ENCODE measurements at regions not wholly inside any gene's neighbourhood (a gene's known extent, or its start where the extent isn't known, plus 50 kb on each side); places are given as distances from the start of the nearest gene placed in this dataset.
"Not testable (repeated sequence)": the region's sequence is repeated elsewhere in the genome, so short reads cannot be mapped to it uniquely, and the experiment has no call there.

GRCh38 chr12:88726806-88727720 is 146.8 kb upstream of the KITLG start:
- intact Hi-C loops (cut with micrococcal nuclease), result no loop called here
- no peaks in the 10 kb centered on the region for H3K4me1 Mint-ChIP-seq (ENCODE audit: low read depth)
- DNase-seq (ENCODE audit: low spot score), result no peak
- no peaks in the 10 kb centered on the region for H3K36me3 Mint-ChIP-seq (ENCODE audit: low read depth)
- H3K4me3 Mint-ChIP-seq, result no peak overlapping the region
- no peaks in the 10 kb centered on the region for H3K9me3 Mint-ChIP-seq
- H3K27ac Mint-ChIP-seq, result no peak overlapping the region
- H3K27me3 Mint-ChIP-seq (ENCODE audit: insufficient read depth), result no peaks in the 10 kb centered on the region

DNA sequence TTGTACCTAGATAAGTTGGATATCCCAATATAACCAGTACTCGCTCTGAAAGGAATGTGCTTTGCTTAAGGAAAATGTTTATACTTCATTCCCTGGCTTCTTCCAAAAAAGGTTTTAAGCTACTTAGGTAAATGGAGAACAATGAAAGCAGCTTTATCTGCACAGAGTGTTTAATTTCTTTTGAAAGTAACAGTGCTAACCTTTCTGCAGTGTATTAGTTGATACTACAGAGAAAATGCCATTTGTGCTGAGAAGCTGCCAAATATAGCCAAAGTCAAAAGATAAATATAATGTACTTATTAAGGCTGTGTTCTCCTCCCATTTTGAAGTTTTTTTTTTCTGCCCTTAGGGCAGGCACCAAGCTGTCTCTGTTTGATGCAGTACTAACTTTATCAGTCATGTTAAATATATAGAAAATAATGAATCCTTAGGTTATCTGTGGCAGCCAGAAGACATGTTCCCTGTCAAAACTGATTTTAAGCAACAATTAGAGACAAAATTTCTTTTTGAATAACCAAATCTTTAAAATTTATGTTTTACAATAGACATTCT is 145.4 kb upstream of the KITLG start:
- Mint-ChIP-seq H3K4me3 (no peak overlapping the region), H3K36me3 (ENCODE audit: low read depth) (no peaks in the 10 kb centered on the region), H3K9me3 (no peaks in the 10 kb centered on the region), H3K27me3 (ENCODE audit: insufficient read depth) (no peaks in the 10 kb centered on the region), H3K4me1 (ENCODE audit: low read depth) (no peaks in the 10 kb centered on the region), H3K27ac (no peak overlapping the region)
- intact Hi-C loops (cut with micrococcal nuclease), result no loop called here
- no peak for DNase-seq (ENCODE audit: low spot score)

DNA sequence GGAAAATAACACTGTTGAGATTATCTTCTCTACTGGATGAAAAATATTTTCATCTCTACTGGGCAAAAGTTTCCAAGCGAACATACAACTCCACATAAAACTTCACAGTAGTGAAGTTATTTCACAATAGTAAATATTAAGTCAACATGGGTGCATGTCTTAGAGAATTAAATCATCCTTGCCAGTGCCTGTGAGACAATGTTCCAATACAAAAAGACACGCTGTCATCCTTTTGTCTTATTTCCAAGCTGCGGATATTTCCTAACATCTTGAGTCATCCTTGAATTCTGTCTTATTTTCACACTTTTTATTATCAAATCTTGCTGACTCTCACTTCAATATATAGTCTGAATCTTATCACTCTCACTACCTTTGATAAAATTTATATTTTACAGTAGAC is 142.9 kb upstream of the KITLG start:
- Mint-ChIP-seq H3K27me3 (ENCODE audit: insufficient read depth) (no peaks in the 10 kb centered on the region), H3K36me3 (ENCODE audit: low read depth) (no peaks in the 10 kb centered on the region), H3K4me3 (no peak overlapping the region), H3K4me1 (ENCODE audit: low read depth) (no peaks in the 10 kb centered on the region), H3K9me3 (no peaks in the 10 kb centered on the region), H3K27ac (no peak overlapping the region)
- intact Hi-C loops (cut with micrococcal nuclease), result no loop called here
- no peak for DNase-seq (ENCODE audit: low spot score)

DNA sequence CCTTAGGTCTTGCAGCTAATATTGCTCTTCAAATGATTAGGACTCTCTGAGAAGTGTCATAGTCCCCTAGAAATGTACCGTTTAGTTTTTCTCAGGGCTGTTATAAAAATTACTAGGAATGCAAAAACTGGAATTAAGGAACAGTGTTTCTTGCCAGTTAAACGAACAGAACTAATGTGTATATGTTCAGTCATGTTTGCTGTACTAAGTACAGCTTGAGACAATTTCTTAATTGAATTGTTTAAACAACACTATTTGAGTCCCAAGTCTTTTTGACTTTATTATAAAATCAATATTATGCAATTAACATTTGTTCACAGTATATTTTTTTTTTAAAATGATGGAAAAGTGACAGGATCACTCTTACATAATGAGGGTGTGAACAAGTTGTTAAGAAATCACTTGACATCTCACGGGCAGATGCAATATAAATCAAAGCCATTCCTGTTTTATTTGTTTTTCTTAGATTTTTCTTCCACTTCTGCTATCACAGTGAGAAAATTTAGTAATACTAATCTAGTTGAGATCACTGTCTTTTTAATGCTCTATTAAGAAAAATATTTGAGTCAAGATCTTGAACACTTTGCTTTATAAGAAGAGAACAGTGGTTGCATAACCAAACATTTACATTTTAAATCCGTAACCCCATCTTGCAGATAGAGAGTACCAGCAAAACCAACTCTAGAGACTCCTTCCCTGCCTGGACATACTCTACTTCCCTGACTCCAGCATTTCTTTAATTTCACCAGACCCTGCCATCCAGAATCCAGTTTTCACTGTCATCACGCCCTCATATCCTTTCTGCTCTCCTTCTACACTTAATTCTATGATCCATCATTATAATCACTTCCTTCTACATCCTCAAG is 140.7 kb upstream of the KITLG start:
- DNase-seq (ENCODE audit: low spot score), result no peak
- no peaks in the 10 kb centered on the region for H3K9me3 Mint-ChIP-seq
- H3K4me3 Mint-ChIP-seq, result no peak overlapping the region
- H3K36me3 Mint-ChIP-seq (ENCODE audit: low read depth), result no peaks in the 10 kb centered on the region
- no peaks in the 10 kb centered on the region for H3K27me3 Mint-ChIP-seq (ENCODE audit: insufficient read depth)
- no peak overlapping the region for H3K27ac Mint-ChIP-seq
- intact Hi-C loops (cut with micrococcal nuclease), result no loop called here
- H3K4me1 Mint-ChIP-seq (ENCODE audit: low read depth), result no peaks in the 10 kb centered on the region

GRCh38 chr12:88720231-88720630 is 140.0 kb upstream of the KITLG start:
- no peaks in the 10 kb centered on the region for H3K27me3 Mint-ChIP-seq (ENCODE audit: insufficient read depth)
- no peaks in the 10 kb centered on the region for H3K36me3 Mint-ChIP-seq (ENCODE audit: low read depth)
- no peaks in the 10 kb centered on the region for H3K4me1 Mint-ChIP-seq (ENCODE audit: low read depth)
- H3K9me3 Mint-ChIP-seq, result no peaks in the 10 kb centered on the region
- no peak overlapping the region for H3K4me3 Mint-ChIP-seq
- no peak overlapping the region for H3K27ac Mint-ChIP-seq
- intact Hi-C loops (cut with micrococcal nuclease), result no loop called here
- DNase-seq (ENCODE audit: low spot score), result no peak

- no peak for DNase-seq (ENCODE audit: low spot score)
- Mint-ChIP-seq H3K36me3 (ENCODE audit: low read depth) (no peaks in the 10 kb centered on the region), H3K27ac (no peak overlapping the region), H3K4me1 (ENCODE audit: low read depth) (no peaks in the 10 kb centered on the region), H3K9me3 (no peaks in the 10 kb centered on the region), H3K4me3 (no peak overlapping the region), H3K27me3 (ENCODE audit: insufficient read depth) (no peaks in the 10 kb centered on the region)
- intact Hi-C loops (cut with micrococcal nuclease), result no loop called here
Measured at GRCh38 chr12:88717188-88717587, 136.9 kb upstream of the KITLG start.

GRCh38 chr12:88716240-88716639 is 136.0 kb upstream of the KITLG start:
- intact Hi-C loops (cut with micrococcal nuclease), result no loop called here
- H3K27ac Mint-ChIP-seq, result no peak overlapping the region
- H3K27me3 Mint-ChIP-seq (ENCODE audit: insufficient read depth), result no peaks in the 10 kb centered on the region
- H3K9me3 Mint-ChIP-seq, result no peaks in the 10 kb centered on the region
- DNase-seq (ENCODE audit: low spot score), result no peak
- no peaks in the 10 kb centered on the region for H3K4me1 Mint-ChIP-seq (ENCODE audit: low read depth)
- no peaks in the 10 kb centered on the region for H3K36me3 Mint-ChIP-seq (ENCODE audit: low read depth)
- no peak overlapping the region for H3K4me3 Mint-ChIP-seq

DNA sequence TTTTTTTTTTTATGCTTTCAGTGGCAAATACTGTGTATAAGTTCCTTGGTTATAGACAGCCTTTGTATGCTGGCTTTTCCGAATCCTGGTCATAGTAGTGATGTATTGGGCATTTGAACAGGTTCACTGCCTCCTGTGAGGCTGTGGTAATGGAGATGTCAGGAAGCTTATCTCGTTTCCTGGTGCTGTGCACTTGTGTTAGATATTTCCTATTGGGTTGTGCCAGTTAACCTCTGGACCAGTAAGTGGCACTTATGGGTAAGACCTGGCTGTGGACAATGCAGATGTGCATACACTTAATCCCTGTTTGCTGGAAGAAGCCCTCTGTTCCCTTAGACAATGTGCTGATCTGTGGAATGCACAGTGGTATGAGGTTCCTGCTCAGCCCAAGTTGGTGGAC is 135.4 kb upstream of the KITLG start:
- Mint-ChIP-seq H3K27ac (no peak overlapping the region), H3K4me1 (ENCODE audit: low read depth) (no peaks in the 10 kb centered on the region), H3K27me3 (ENCODE audit: insufficient read depth) (no peaks in the 10 kb centered on the region), H3K4me3 (no peak overlapping the region), H3K9me3 (no peaks in the 10 kb centered on the region), H3K36me3 (ENCODE audit: low read depth) (no peaks in the 10 kb centered on the region)
- no peak for DNase-seq (ENCODE audit: low spot score)
- intact Hi-C loops (cut with micrococcal nuclease), result no loop called here

- H3K4me1 Mint-ChIP-seq (ENCODE audit: low read depth); H3K36me3 Mint-ChIP-seq (ENCODE audit: low read depth); H3K4me3 Mint-ChIP-seq; H3K27ac Mint-ChIP-seq; H3K27me3 Mint-ChIP-seq (ENCODE audit: insufficient read depth); intact Hi-C loops (cut with micrococcal nuclease); H3K9me3 Mint-ChIP-seq; DNase-seq (ENCODE audit: low spot score): not testable (repeated sequence)
Measured at GRCh38 chr12:88714263-88714882, 134.1 kb upstream of the KITLG start.

GRCh38 chr12:88707800-88708199 is 127.5 kb upstream of the KITLG start:
- no peaks in the 10 kb centered on the region for H3K4me1 Mint-ChIP-seq (ENCODE audit: low read depth)
- no peak overlapping the region for H3K4me3 Mint-ChIP-seq
- H3K36me3 Mint-ChIP-seq (ENCODE audit: low read depth), result no peaks in the 10 kb centered on the region
- H3K27me3 Mint-ChIP-seq (ENCODE audit: insufficient read depth), result no peaks in the 10 kb centered on the region
- intact Hi-C loops (cut with micrococcal nuclease), result no loop called here
- no peak for DNase-seq (ENCODE audit: low spot score)
- peaks cover 4% of the 10 kb centered on the region for H3K9me3 Mint-ChIP-seq
- no peak overlapping the region for H3K27ac Mint-ChIP-seq

GRCh38 chr12:88706286-88706685 is 126.0 kb upstream of the KITLG start:
- DNase-seq (ENCODE audit: low spot score), result no peak
- no peak overlapping the region for H3K4me3 Mint-ChIP-seq
- no peaks in the 10 kb centered on the region for H3K36me3 Mint-ChIP-seq (ENCODE audit: low read depth)
- H3K27me3 Mint-ChIP-seq (ENCODE audit: insufficient read depth), result no peaks in the 10 kb centered on the region
- no peaks in the 10 kb centered on the region for H3K4me1 Mint-ChIP-seq (ENCODE audit: low read depth)
- H3K27ac Mint-ChIP-seq, result no peak overlapping the region
- intact Hi-C loops (cut with micrococcal nuclease), result no loop called here
- peaks cover 4% of the 10 kb centered on the region for H3K9me3 Mint-ChIP-seq

GRCh38 chr12:88703790-88704189 is 123.5 kb upstream of the KITLG start:
- H3K27me3 Mint-ChIP-seq (ENCODE audit: insufficient read depth), result no peaks in the 10 kb centered on the region
- H3K27ac Mint-ChIP-seq, result no peak overlapping the region
- intact Hi-C loops (cut with micrococcal nuclease), result no loop called here
- H3K36me3 Mint-ChIP-seq (ENCODE audit: low read depth), result no peaks in the 10 kb centered on the region
- DNase-seq (ENCODE audit: low spot score), result no peak
- peaks cover 4% of the 10 kb centered on the region for H3K9me3 Mint-ChIP-seq
- no peak overlapping the region for H3K4me3 Mint-ChIP-seq
- H3K4me1 Mint-ChIP-seq (ENCODE audit: low read depth), result no peaks in the 10 kb centered on the region

DNA sequence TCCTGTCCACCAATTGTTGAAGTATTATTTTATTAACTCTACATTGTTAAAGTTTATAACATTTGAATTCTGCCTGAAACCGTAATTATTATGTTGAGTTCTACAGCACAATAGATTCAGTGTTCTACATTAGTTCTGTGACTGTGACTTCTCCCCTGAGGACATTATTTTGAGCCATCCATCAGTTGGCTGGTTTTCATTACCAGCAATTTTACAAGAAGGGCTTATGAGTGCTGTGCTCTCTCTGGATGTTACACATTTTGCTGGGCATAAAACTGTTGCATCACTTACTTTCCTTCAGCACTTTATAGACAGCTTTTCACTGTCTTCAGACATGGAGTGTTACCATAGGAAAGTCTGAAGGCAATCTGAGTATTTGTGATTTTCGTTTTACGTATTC is 118.2 kb upstream of the KITLG start:
- intact Hi-C loops (cut with micrococcal nuclease), result no loop called here
- no peaks in the 10 kb centered on the region for H3K36me3 Mint-ChIP-seq (ENCODE audit: low read depth)
- H3K4me3 Mint-ChIP-seq, result no peak overlapping the region
- peaks cover under 1% of the 10 kb centered on the region for H3K9me3 Mint-ChIP-seq
- no peaks in the 10 kb centered on the region for H3K27me3 Mint-ChIP-seq (ENCODE audit: insufficient read depth)
- no peak for DNase-seq (ENCODE audit: low spot score)
- H3K4me1 Mint-ChIP-seq (ENCODE audit: low read depth), result no peaks in the 10 kb centered on the region
- no peak overlapping the region for H3K27ac Mint-ChIP-seq

Data from activated T-helper 1 cell treated with anti-CD3 and anti-CD28 coated beads, Interleukin-12 subunit alpha, Interleukin-12 subunit beta, Interleukin-2, Interleukin-4 antibody, amounts not matched to agents 30 ng/mL and 10 ng/mL and 1 ng/mL, durations not matched to agents 14 hours and 24 hours and 36 hours (primary cell).